SKM-1 treated with dmso at 0.1 percent for 144 hours (cell line): ENCODE measurements at regions not wholly inside any gene's neighbourhood (a gene's known extent, or its start where the extent isn't known, plus 50 kb on each side); places are given as distances from the start of the nearest gene placed in this dataset.

Experiments used
- DNase-seq: peaks from one replicate; lab custom pipeline; 2025; ENCODE audit not compliant: unreplicated experiment; lab: John Stamatoyannopoulos, UW

DNA sequence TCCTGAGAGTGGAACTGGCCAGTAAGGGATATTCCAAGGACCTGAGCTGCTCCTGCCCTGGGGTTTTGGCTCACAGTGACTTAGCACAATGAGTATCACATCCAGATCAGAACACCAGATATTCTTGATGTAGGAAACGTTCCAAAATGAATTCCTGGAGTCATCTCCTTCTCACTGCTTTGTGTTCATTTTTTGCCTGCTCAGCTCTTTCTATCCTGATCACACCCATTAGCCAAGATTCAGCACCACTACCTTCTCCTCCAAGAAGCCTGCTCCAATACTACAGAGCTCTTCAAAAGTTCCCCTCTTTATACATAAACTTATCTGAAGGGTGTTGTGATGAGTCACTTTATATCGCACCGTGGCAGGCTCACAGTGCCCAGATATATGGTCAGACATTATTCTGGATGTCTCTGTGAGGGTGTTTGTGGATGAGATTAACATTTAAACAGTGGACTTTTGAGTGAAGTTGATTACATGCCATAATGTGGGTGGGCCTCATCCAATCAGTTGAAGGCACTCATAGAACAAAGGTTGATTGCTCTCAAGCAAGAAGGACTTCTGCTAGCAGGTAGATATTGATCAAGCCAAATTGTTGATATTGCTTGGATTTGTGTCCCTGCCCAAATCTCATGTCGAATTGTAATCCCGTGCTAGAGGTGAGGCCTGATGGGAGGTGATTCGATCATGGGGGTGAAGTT lies 1155.2 kb upstream of the AUTS2 start:
- no peak for DNase-seq

DNA sequence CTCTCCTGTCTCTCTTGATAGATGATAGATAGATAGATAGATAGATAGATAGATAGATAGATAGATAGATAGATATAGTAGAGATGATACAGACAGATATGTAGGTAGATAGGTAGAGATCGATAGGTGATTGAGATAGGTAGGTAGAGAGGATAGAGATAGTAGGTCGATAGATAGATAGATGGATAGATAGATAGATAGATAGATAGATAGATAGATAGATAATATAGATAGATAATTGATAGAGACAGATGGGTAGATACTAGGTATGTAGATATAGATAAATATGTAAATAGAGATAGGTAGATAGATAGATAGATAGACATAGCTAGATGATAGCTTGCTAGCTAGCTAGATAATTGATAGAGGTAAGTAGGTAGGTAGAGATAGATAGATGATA lies 1154.2 kb upstream of the AUTS2 start:
- DNase-seq = no peak

DNA sequence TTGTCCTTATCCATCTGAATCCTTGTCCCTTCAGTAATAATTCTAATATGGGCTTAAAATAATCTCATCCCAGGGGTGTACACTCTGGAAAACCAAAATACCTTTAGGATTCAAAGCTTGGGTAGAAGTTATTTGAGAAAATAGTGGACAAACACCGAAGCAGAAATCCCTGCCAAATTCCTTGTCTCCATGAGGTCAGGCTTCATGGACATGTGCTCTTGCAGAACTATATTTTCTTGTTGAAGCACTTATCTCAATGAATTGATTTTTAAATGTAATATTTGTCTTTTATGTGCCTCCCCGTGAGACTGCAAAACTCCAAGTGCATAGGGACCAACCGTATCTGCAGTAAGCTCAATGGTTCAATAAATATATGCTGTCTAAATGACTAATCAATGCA lies 1153.3 kb upstream of the AUTS2 start:
- no peak for DNase-seq

DNA sequence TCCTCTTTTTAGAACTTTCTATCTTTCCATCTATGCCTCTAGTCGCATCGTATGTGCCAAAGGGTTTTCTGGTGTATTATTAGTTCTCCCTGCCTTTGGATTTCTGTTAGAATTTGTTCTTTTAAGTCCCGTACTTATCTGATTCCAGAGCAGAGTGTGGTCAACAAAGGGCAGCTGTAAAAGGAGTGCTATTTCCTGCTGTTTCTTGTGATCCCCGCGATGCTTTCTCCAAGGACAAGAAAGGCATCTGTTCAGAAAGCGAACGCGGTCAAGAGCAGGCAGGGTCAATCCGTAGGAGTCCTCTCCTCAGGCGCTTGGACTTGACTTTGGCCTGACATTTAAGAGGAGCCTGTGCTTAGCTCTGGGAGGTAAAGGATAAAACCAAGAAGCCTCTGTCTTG lies 1152.1 kb upstream of the AUTS2 start:
- no peak for DNase-seq

DNA sequence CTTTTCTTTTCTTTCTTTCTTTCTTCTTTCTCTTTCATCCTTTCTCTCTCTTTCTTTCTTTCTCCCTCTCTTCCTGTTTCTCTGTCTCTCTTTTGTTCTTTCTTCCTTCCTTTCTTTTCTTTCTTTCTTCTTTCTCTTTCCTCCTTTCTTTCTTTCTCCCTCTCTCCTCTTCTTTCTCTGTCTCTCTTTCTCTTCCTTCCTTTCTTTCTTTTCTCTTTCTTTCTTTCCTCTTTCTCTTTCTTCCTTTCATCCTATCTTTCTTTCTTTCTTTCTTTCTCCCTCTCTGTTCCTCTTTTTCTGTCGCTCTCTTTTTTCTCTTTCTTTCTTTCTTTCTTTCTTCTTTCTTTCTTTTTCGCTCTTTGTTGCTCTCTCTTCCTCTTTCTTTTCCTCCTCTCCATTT lies 1149.2 kb upstream of the AUTS2 start:
- no peak for DNase-seq

DNA sequence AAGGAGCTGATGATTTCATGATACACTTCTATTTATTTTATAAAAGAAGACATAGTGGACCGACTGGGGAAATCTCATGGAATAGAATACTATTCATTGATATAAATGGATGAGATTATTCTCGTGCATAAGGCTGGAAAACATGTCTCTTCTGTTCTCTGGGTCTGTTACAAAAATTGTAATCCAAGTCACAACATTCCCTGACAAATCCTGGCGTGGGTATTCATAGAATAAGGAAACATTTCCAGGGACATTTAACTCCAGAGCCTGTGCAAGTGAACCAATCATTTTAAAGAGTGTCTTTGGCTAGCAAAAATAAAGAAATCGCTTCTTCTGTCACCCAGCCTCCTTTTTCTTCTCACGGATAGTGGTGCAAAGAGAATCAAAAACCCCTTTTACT lies 1148.5 kb upstream of the AUTS2 start:
- DNase-seq = no peak

DNA sequence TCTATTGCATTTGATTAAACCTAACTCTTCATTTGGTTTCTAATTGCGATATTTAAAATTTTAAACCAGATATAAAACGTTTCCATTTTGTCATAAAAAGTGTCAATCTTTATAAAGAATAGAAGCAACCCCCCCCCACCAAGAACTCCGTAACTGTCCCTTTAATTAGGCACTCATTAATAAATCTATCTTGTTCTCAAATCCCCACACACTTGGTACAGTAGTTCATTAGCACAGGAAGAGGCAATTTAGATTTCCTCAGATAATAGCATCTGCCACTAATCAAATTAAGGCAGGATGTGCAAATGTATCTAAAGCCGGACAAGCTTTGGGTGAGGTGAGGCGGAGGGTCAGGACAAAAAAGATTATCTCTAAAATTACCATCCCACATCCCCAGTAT lies 1143.3 kb upstream of the AUTS2 start:
- DNase-seq = no peak

DNA sequence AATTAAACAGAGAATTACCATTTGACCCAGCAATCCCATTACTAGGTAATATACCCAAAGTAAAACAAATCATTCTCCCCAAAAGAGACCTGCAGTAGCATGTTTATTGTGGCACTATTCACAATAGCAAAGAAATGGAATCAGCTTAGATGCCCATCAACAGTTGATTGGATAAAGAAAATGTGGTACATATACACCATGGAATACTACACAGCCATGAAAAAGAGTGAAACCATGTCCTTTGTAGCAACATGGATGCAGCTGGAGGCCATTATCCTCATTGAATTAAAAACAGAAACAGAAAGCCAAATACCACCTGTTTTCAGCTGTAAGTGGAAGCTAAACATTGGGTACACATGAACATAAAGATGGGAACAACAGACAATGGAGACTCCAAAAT lies 1141.8 kb upstream of the AUTS2 start:
- DNase-seq = no peak

DNA sequence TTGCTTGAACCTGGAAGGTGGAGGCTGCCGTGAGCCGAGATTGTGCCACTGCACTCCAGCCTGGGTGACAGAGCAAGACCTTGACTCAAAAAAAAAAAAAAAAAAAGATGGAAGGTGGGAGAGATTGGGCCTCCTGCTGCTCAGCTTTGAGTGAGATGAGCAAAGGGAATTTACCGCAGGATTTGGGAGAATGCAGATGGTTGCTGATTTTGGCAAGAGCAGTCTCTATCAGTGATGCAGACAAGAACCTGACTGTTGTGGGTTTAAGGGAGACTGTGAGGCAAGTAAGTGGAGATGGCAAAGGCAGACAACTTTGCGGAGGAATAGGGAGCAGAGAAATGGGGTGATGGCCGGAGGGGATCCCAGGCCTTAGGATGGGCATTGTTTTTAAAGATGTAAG lies 1140.8 kb upstream of the AUTS2 start:
- DNase-seq = no peak

DNA sequence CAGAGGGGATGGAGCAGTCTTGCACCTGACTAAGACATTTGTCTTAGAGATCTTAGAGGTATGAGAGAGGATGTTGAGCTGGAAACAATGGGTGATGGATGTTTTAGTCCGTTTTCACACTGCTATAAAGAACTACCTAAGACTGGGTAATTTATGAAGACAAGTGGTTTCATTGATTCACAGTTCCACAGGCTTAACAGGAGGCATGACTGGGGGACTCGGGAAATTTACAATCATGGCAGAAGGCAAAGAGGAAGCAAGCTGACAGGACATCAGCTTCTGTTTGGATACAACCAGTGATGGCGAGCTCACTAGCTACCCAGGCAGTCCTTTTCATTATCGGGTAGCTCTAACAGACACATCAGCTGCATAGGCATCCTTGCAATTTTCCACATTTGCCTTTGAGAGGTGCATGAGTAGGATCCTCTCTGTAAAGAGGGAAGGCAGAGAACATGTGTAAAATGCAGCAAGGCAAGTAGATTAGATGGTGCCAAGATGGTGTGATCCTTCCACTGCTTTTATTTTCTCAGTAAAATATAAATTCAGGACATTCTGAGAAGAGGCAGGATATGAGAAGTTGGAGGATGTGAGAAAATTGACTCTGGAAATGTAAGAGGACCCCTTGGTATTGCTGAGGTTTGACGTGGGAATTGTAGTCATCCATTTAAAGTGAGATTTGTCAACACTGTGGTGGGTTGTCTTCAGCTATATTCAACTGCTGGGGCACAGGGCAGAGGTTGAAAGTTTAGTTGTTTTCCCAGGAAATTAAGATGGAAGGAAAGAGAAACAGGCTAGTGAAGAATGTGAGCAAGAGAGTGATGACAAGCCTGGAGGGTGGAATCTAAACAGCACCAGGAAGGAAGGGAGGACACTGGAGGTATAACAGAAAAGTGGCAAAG lies 1140.0 kb upstream of the AUTS2 start:
- no peak for DNase-seq

DNA sequence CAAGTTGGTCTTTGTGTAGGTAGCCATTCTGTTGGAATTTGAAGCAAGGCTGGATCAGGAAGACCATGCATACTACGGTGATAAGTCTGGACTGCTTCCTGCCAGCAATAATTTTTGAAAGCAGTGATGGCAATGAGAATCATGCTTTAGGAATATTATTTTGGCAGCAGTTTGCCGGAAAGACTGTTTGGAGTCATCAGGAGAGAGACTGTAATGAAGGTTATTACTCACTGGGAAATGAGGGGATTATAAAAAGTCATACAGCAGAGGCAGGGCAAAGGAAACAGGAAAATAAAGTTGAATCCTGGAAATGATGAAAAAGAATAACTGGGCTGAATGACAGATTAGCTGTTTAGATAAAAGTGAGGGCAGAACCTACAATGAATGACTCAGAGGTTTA lies 1136.8 kb upstream of the AUTS2 start:
- DNase-seq = no peak

DNA sequence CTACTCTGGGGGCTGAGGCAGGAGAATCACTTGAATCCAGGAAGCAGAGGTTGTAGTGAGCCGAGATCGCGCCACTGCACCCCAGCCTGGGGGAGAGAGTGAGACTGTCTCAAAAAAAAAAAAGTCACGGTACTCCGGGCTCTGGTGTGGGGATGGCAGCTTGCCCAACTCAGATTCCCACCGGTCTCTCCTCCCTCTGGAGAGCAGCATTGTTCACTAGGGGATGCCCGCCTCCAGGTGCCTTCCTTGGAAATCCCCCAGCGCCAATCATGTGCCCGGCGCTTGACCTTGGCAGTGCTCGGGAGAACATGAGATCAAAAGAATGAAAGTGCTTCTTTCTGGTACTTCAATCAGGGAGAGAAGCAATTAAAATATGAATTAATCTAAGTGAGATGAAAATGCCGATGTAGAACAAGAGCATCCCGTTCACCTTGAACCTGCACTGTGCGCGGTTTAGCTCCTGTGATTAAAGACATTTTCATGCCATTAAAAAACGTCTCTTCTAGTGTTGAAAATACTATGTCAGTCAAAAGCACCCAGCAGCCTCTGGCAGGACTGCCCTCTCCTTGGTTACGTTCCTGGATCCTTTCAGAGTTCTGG lies 1127.3 kb upstream of the AUTS2 start:
- DNase-seq = no peak

DNA sequence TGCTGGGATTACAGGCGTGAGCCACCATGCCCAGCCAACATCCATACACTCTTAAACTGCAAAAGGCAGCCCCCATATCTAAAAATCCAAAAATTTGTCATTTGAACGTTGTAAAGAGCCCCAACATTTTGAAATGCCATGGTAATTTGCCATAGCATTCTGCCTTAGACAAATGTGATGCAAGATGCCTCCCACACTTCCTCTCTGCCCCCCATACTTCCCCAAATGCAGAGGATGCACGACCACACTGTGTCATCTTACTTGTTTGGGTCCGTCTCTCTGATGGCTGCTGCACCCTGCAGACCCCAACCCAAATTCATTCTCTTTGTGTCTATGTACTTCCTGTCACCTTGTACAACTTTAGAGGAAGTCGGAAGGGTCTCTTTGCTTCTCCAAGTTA lies 1125.6 kb upstream of the AUTS2 start:
- DNase-seq = no peak

DNA sequence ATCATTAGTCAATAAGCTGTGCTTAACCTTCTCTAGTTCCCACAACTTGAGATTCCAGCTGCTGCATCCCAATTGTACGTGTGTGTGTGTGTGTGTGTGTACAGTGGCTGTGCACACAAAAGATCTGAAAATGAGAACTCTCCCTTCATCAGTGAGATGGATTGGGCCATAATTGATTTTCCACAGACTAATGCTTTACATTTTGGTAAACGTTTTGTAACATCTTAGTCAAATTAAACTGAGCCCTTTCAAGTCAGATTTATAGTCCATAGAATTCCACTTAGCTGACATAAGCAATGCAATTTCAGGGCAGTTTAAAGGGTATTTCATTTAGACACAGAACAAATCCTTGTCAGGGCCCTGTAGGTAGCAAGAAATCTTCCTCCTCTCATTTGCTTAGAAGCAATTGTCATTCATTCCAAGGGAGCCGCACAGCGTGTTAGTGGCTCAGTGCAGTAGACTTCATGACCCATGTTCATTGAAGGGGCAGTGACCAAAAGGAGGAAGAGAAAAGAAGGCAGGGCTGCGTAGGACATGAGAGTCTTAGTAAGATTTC lies 1123.5 kb upstream of the AUTS2 start:
- no peak for DNase-seq

DNA sequence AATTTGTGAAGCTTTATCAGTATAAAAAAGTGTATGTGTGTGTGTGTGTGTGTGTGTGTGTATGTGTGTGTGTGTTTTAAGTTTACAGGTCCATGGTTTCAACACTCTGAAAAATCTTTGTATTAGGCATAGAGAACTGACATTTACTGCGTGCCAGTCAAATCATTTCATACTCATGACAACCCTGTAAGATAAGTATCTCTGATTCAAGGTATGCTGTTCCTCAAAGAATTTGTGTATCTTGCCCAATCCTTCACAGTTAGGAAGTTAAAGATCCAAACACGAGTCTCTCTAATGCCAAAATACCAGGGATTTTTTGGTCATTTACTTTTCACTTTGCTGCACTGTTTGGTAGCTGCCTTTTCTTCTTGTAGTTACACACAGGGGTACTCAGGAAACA lies 1121.3 kb upstream of the AUTS2 start:
- DNase-seq = no peak

DNA sequence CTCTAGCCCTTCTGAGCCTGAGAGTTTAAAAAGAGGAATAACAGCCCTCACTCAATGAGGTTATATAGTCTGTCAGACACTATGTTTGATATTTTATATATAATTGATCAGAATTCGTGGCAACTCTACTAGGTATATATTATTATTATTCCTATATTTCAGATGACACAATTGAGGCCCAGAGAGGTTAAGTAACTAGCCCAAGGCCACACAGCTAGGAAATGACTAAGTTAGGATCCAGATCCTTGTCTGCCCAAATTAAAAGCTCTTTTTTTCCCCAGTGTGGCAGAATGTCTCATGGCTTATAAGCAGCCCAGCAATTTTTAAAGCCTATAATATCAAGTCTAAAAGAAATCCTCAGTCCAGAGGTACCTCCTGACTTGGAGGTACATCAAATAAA lies 1119.9 kb upstream of the AUTS2 start:
- no peak for DNase-seq

DNA sequence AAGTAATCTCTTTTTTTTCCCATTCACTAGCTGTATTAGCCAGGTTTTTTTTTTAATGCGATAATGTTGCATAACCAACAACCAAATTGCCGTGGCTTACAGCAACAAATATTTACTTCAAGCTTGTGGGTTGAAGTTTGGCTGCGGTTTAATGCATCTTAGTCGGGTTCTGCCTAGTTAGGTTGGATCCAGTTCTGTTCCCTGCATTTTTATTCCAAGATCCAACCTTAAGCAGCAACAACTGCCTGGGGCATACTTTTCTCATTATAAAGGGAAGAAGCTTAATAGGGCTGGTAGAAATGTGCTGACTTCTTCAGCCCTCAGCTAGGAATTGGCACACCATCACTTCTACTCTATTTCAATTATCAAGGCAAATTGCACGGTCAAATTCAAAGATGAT lies 1115.5 kb upstream of the AUTS2 start:
- DNase-seq = no peak

DNA sequence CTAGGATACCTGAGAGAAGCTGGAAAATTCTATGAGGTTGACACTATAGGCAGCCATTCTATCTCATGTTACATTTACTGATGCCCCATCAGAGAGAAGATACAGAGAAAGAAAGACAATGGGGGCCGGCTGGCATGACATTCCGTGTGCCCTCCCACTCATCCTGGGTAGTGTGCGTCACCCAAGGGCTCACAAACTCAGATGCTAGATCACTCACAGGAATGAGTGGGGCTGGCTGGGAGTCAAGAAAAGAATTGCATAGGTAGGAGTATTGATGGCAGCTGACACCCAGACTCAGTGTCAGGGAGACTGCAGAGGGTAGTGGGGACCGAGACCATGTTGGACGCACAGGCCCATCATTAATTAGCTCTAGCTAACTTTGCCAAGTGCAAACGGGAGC lies 1113.5 kb upstream of the AUTS2 start:
- DNase-seq = no peak

DNA sequence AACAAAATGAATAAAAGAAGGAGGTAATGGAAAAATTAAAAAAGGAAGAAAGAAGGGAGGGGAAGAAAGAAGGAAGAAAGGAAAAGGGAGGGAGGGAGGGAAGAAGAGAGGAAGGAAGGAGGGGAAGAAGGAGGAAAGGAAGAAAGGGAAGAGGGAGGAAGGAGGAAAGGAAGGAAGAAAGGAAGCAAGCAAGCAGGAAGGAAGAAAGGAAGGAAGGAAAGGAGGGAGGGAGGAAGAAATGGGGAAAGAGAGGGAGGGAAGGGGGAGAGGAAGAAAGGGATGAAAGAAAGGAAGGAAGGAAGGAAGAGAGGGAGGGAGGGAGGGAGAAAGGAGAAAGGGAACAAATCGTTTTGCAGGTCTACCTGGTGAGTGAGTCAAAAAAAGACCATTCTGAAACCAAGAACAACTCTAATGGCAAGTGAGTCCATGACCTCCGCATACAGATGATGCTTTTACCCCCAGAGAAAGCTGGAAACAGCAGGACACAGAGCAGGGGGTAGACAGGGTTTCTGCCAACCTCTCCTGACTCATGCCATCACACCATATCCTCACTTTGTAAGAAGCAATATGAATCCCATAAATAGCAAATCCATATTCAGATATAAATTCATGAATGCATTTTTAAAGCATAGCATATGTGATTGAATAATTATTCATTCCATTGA lies 1112.9 kb upstream of the AUTS2 start:
- DNase-seq = no peak

DNA sequence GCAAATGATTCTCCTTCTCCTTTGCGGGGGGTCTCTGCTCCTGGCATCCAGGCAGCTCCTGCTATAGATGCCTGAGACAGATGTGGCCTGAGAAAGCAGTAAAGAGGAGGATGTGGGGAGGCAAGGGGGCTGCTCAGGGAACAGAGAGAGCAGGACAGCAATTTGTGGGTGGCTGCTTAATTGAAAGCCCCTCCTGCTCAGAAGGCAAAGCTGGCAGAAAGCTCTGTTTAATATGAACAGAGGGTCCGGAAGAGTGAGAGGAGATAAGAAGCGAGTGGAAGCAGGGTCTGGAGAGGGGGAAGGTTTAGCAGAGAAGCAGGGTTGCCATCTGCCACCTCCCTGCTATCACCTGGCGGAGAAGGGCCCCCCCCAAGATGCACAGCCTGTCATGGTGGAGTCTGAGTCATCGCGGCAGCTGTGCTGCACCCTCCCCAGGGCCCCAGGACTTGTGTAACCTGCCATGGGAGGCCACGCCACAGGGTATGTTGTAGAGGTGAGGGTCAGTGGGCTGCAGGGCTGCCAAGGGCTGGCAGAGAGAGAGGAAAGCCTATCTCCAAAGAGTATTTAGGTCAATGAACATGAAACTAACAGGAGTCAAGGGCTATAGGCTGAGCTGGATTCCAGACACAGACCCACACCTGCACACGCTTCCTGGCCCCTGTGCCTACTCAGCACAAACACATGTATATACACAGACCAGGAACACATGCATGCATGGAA lies 1109.8 kb upstream of the AUTS2 start:
- no peak for DNase-seq
